Ovary (tissue), 7 donors: ENCODE measurements at regions not wholly inside any gene's neighbourhood (a gene's known extent, or its start where the extent isn't known, plus 50 kb on each side); places are given as distances from the start of the nearest gene placed in this dataset.

Experiments used
- DNase-seq, 5 donors: peaks; one replicate each; pipeline ENCODE4 v3.0.0-alpha.2; 2019 to 2020
- H3K27ac ChIP-seq, 2 donors: fragments of 200-600 bp; one replicate each; pipeline versions ENCODE4 v1.5.1 to v1.8.0; 2019 to 2022
- H3K27me3 ChIP-seq: fragments of 200-600 bp; one replicate; pipeline ENCODE4 v1.8.0; 2022
- H3K36me3 ChIP-seq: fragments of 200-600 bp; sonication (generic); one replicate; pipeline ENCODE4 v1.5.1; 2019
- H3K4me1 ChIP-seq: one replicate; pipeline ENCODE4 v1.8.1; 2013; ENCODE audit warnings: mild to moderate bottlenecking, moderate library complexity; ENCODE audit not compliant: insufficient read depth
- H3K4me3 ChIP-seq: fragments of 200-600 bp; sonication (generic); one replicate; pipeline ENCODE4 v1.5.1; 2017
- H3K9me3 ChIP-seq, 2 donors: fragments of 200-600 bp in 1 of 2; sonication (generic) in 1 of 2; one replicate each; pipeline versions ENCODE4 v1.5.1 to v1.8.1; 2013 to 2019; ENCODE audit warnings: mild to moderate bottlenecking in 1 of 2, moderate library complexity in 1 of 2
- EP300 ChIP-seq: sonication (generic); formaldehyde crosslinking; IDR thresholded peaks from one replicate; pipeline ENCODE4 v1.6.1; 2017; ENCODE audit warnings: antibody characterized with exemption
- POLR2A ChIP-seq: fragments of 450-650 bp; IDR thresholded peaks from one replicate; pipeline ENCODE4 v1.6.1; 2017; ENCODE audit warnings: antibody characterized with exemption, mild to moderate bottlenecking, moderate library complexity
- WGBS, 3 donors: extraction: QIAGEN DNeasy Blood & Tissue Kit in 1 of 3; methylation state at CpG; one replicate each; pipeline versions ENCODE4 v1.1.5 to v1.1.7; 2013 to 2017; 5-methylcytosine and 5-hydroxymethylcytosine counted together
- intact Hi-C, 4 donors: fragments of 100-400 bp; cut with DNase I; formaldehyde crosslinking; loops; one replicate each; pipeline versions ENCODE4 v1.11.0 to v1.15.1; 2022 to 2023
- TF ChIP-seq, protein P1 (sequence below), 3 donors: fragments of 450-650 bp in 2 of 3; fragments of 200-600 bp in 1 of 3; IDR thresholded peaks; one replicate each; pipeline versions ENCODE4 v1.5.1 to v1.8.0; 2016 to 2022; ENCODE audit warnings: antibody characterized with exemption in 3 of 3, mild to moderate bottlenecking in 1 of 3
- donor health status: DM: no; HTN: no; CAD: no; lungs with moderate emphysema.
- donor health status: DM: no; HTN: no; CAD: no.
- donor health status: Bipolar disorder and iron deficiency.
- donor health status: DM: no; HTN: no; CAD: no.
- donor health status: DM: yes; HTN: yes; CAD: no.

DNA sequence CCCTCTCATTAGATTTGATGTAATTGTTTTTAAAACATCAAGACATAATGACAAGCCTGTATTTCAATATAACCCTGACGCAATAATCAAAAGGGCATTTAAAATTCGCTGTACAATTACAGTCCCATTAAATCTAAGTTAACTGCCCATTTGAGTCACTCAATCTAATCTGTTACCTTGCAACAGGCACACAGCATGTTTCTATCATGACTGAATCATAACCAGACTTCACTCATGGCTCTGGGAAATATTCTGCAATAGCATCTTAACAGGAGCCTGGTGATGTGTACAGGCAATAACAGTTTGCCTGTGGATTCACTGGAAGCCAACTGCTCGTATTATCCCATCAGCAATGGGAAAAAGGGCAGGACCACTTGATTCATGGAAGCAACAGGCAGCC, 142.3 kb upstream of the NCKAP5 start:
- DNase-seq, result no peak
- H3K4me1 ChIP-seq, result no peaks in the 10 kb centered on the region
- no peaks in the 10 kb centered on the region for H3K9me3 ChIP-seq
- H3K36me3 ChIP-seq, result no peaks in the 10 kb centered on the region
- WGBS, 3 donors, result 75 to 81% (median 78%) methylated on average over 3 of the region's 3 CpGs
- TF ChIP-seq EP300 (no peak), POLR2A (no peak)
- TF ChIP-seq, protein P1, sequence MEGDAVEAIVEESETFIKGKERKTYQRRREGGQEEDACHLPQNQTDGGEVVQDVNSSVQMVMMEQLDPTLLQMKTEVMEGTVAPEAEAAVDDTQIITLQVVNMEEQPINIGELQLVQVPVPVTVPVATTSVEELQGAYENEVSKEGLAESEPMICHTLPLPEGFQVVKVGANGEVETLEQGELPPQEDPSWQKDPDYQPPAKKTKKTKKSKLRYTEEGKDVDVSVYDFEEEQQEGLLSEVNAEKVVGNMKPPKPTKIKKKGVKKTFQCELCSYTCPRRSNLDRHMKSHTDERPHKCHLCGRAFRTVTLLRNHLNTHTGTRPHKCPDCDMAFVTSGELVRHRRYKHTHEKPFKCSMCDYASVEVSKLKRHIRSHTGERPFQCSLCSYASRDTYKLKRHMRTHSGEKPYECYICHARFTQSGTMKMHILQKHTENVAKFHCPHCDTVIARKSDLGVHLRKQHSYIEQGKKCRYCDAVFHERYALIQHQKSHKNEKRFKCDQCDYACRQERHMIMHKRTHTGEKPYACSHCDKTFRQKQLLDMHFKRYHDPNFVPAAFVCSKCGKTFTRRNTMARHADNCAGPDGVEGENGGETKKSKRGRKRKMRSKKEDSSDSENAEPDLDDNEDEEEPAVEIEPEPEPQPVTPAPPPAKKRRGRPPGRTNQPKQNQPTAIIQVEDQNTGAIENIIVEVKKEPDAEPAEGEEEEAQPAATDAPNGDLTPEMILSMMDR (IDR thresholded peaks at IDR 0.05), result no peak
- H3K4me3 ChIP-seq, result no peak overlapping the region
- H3K27ac ChIP-seq, result no peak overlapping the region
- H3K27me3 ChIP-seq, result no peaks in the 10 kb centered on the region
- intact Hi-C loops, result no loop called here

DNA sequence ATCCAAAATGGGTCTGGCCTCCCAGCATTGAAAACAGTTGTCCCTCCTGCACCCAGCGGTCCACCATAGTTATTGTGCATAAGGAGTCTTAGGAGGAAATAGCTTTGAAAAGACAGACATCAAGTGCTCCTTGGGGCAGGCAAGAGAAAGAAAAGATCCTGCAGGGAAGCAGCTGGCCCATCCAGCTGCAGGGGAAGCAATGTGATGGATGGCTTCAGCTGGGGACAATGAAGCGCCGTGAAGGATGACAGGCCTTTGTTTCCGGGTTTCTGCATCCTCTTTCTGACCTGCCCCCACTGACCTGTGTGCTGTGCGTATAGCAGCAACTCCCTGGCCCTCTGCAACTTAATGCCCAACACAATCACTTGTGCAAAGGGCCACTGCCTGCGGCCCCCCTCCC, 142.9 kb upstream of the NCKAP5 start:
- Histone ChIP-seq H3K27ac (no peak overlapping the region), H3K36me3 (no peaks in the 10 kb centered on the region), H3K27me3 (no peaks in the 10 kb centered on the region), H3K9me3 (no peaks in the 10 kb centered on the region), H3K4me1 (no peaks in the 10 kb centered on the region), H3K4me3 (no peak overlapping the region)
- WGBS, 3 donors, result 67 to 81% (median 76%) methylated on average over 6 of the region's 6 CpGs
- no peak for DNase-seq
- intact Hi-C loops, result no loop called here
- TF ChIP-seq, protein P1 (IDR thresholded peaks at IDR 0.05), result no peak
- TF ChIP-seq POLR2A (no peak), EP300 (no peak)

DNA sequence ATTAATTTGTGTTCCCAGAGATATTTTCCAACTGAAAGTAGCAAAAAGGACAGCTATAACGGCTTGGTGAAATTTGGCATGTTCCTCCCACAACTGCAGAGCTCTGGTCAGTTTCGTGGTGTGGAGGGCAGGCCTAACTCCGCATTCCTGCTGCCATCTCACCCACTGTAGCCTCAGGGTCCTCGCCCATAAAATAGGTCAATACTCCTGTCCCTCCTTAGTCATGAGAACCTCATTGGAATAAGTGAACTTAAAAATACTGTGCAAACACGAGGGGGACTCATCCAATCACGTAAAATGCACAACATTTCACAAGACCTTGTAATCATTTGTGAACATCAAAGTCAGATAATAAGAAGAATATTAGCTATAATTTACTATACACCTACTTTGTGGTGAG, 143.5 kb upstream of the NCKAP5 start:
- H3K4me1 ChIP-seq, result no peaks in the 10 kb centered on the region
- no peaks in the 10 kb centered on the region for H3K27me3 ChIP-seq
- intact Hi-C loops, result no loop called here
- TF ChIP-seq, protein P1 (IDR thresholded peaks at IDR 0.05), result no peak
- no peak for TF ChIP-seq POLR2A
- no peak for TF ChIP-seq EP300
- 85 to 89% (median 87%) methylated on average over 6 of the region's 6 CpGs for WGBS, 3 donors
- no peaks in the 10 kb centered on the region for H3K36me3 ChIP-seq
- DNase-seq, result no peak
- no peak overlapping the region for H3K4me3 ChIP-seq
- no peak overlapping the region for H3K27ac ChIP-seq
- no peaks in the 10 kb centered on the region for H3K9me3 ChIP-seq

DNA sequence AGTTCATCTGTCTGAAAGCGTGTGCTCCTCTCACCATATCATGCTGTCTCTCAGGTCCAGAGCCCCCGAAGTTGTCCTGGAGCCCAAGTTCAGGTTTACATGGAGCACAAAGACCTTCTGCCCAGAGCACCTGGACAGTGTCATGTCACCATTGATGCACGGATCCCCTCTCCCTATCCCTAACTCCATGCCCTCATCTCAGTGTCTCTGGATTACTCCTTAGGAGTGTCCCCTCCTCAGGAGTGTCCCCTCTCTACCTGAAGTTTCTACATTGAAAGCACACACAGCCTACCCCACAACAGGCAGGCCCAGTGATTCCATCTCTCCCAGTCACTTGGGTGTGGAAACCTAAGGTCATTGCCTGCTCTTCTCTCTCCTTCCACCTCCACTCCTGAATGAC, 144.1 kb upstream of the NCKAP5 start:
- WGBS, 3 donors, result 92 to 94% (median 92%) methylated on average over 3 of the region's 3 CpGs
- Histone ChIP-seq H3K27me3 (no peaks in the 10 kb centered on the region), H3K36me3 (no peaks in the 10 kb centered on the region), H3K4me1 (no peaks in the 10 kb centered on the region), H3K4me3 (no peak overlapping the region), H3K9me3 (no peaks in the 10 kb centered on the region), H3K27ac (no peak overlapping the region)
- TF ChIP-seq POLR2A (no peak), EP300 (no peak)
- TF ChIP-seq, protein P1 (IDR thresholded peaks at IDR 0.05), result no peak
- no peak for DNase-seq
- intact Hi-C loops, result no loop called here
